ENCODE measurements at regions not wholly inside any gene's neighbourhood (a gene's known extent, or its start where the extent isn't known, plus 50 kb on each side); places are given as distances from the start of the nearest gene placed in this dataset.

- TF ChIP-seq POLR2AphosphoS5 (IDR thresholded peaks at IDR 0.05) = no peak
- TF ChIP-seq, protein P1, sequence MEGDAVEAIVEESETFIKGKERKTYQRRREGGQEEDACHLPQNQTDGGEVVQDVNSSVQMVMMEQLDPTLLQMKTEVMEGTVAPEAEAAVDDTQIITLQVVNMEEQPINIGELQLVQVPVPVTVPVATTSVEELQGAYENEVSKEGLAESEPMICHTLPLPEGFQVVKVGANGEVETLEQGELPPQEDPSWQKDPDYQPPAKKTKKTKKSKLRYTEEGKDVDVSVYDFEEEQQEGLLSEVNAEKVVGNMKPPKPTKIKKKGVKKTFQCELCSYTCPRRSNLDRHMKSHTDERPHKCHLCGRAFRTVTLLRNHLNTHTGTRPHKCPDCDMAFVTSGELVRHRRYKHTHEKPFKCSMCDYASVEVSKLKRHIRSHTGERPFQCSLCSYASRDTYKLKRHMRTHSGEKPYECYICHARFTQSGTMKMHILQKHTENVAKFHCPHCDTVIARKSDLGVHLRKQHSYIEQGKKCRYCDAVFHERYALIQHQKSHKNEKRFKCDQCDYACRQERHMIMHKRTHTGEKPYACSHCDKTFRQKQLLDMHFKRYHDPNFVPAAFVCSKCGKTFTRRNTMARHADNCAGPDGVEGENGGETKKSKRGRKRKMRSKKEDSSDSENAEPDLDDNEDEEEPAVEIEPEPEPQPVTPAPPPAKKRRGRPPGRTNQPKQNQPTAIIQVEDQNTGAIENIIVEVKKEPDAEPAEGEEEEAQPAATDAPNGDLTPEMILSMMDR (IDR thresholded peaks at IDR 0.05 in 8 of 11, conservative IDR thresholded peaks at IDR 0.05 in 3 of 11) = no peak
These were observed 130.1 kb downstream of the MRPL36 start for GRCh38 chr5:1669276-1670155.

Data from spleen (tissue), 7 donors.